Left lung (tissue), 4 donors: ENCODE measurements at regions not wholly inside any gene's neighbourhood (a gene's known extent, or its start where the extent isn't known, plus 50 kb on each side); places are given as distances from the start of the nearest gene placed in this dataset.

Experiments
- ATAC-seq: fragments of 200-7000 bp; cut with Tn5 transposase; one replicate; pipeline ENCODE4 v1.9.1; 2020; ENCODE audit warnings: moderate library complexity
- DNase-seq, 4 donors: peaks; one replicate each; pipeline ENCODE4 v3.0.0-alpha.2; 2013 to 2020
- H3K27ac ChIP-seq, 2 donors: fragments of 200-600 bp; sonication (generic) in 1 of 2; one replicate each; pipeline versions ENCODE4 v1.5.0 to v1.8.0; 2020 to 2021
- H3K27me3 ChIP-seq, 2 donors: fragments of 200-600 bp; sonication (generic) in 1 of 2; one replicate each; pipeline versions ENCODE4 v1.5.0 to v1.8.0; 2020 to 2021
- H3K36me3 ChIP-seq, 2 donors: fragments of 200-600 bp; sonication (generic) in 1 of 2; one replicate each; pipeline versions ENCODE4 v1.5.0 to v1.8.0; 2020 to 2021
- H3K4me1 ChIP-seq, 2 donors: fragments of 200-600 bp; one replicate each; pipeline ENCODE4 v1.8.0; 2021
- H3K4me3 ChIP-seq, 2 donors: fragments of 200-600 bp; sonication (generic) in 1 of 2; one replicate each; pipeline versions ENCODE4 v1.5.0 to v1.8.0; 2020 to 2021; ENCODE audit warnings: mild to moderate bottlenecking in 1 of 2
- H3K9me3 ChIP-seq, 2 donors: fragments of 200-600 bp; sonication (generic) in 1 of 2; one replicate each; pipeline versions ENCODE4 v1.5.0 to v1.8.0; 2020 to 2021
- intact Hi-C, 2 donors: fragments of 100-400 bp; cut with DNase I; formaldehyde crosslinking; loops; one replicate each; pipeline versions ENCODE4 v1.11.2 to v1.14.2; 2022
- TF ChIP-seq, protein P1 (sequence below), 2 donors: fragments of 200-600 bp; sonication (generic) in 1 of 2; IDR thresholded peaks; one replicate each; pipeline versions ENCODE4 v1.5.0 to v1.8.0; 2021; ENCODE audit warnings: antibody characterized with exemption in 2 of 2
- donor health status: DM: no; HTN: yes; CAD: no.
- donor health status: DM: no; HTN: no; CAD: no.

DNA sequence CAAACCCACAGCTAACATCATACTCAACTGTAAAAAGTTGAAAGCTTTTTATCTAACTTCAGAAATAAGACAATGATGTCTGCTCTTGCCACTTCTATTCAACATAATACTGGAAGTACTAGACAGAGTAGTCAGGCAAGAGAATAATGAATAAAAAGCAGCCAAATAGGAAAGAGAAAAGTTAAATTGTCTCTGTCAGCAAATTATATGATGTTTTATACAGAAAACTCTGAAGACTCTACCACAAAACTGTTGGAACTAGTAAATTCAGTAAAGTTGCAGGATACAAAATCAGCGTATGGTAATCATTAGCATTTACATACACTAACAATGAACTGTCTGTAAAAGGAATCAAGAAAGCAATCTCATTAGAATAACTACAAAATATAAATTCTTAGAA lies 752.9 kb upstream of the CT83 start:
- intact Hi-C loops: no loop called here
- TF ChIP-seq, protein P1, sequence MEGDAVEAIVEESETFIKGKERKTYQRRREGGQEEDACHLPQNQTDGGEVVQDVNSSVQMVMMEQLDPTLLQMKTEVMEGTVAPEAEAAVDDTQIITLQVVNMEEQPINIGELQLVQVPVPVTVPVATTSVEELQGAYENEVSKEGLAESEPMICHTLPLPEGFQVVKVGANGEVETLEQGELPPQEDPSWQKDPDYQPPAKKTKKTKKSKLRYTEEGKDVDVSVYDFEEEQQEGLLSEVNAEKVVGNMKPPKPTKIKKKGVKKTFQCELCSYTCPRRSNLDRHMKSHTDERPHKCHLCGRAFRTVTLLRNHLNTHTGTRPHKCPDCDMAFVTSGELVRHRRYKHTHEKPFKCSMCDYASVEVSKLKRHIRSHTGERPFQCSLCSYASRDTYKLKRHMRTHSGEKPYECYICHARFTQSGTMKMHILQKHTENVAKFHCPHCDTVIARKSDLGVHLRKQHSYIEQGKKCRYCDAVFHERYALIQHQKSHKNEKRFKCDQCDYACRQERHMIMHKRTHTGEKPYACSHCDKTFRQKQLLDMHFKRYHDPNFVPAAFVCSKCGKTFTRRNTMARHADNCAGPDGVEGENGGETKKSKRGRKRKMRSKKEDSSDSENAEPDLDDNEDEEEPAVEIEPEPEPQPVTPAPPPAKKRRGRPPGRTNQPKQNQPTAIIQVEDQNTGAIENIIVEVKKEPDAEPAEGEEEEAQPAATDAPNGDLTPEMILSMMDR (IDR thresholded peaks at IDR 0.05): no peak
- Histone ChIP-seq H3K4me1 (no peaks in the 10 kb centered on the region), H3K27ac (no peak overlapping the region), H3K27me3 (no peaks in the 10 kb centered on the region), H3K9me3 (no peaks in the 10 kb centered on the region), H3K36me3 (no peaks in the 10 kb centered on the region), H3K4me3 (no peak overlapping the region)
- no peak for ATAC-seq
- DNase-seq: no peak

DNA sequence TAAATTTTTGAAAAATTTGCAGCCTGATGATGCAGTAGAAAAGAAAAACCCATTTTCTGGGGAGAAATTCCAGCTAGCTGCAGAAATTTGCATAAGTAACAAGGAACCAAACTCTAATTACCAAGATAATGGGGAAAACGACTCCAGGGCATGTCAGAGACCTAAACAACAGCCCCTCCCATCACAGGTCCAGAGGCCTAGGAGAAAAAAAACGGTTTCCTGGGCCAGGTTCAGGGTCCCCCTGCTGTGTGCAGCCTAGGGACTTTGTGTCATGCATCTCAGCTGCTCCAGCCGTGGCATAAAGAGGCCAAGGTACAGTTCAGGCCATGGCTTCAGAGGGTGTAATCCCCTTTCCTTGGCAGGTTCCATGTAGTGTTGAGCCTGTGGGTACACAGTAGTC lies 733.7 kb upstream of the CT83 start:
- H3K36me3 ChIP-seq: no peaks in the 10 kb centered on the region
- DNase-seq (no peak), ATAC-seq (no peak)
- no peaks in the 10 kb centered on the region for H3K4me1 ChIP-seq
- TF ChIP-seq, protein P1 (IDR thresholded peaks at IDR 0.05): no peak
- no peak overlapping the region for H3K27ac ChIP-seq
- intact Hi-C loops: no loop called here
- H3K9me3 ChIP-seq: no peaks in the 10 kb centered on the region
- H3K4me3 ChIP-seq: no peak overlapping the region
- H3K27me3 ChIP-seq: no peaks in the 10 kb centered on the region

DNA sequence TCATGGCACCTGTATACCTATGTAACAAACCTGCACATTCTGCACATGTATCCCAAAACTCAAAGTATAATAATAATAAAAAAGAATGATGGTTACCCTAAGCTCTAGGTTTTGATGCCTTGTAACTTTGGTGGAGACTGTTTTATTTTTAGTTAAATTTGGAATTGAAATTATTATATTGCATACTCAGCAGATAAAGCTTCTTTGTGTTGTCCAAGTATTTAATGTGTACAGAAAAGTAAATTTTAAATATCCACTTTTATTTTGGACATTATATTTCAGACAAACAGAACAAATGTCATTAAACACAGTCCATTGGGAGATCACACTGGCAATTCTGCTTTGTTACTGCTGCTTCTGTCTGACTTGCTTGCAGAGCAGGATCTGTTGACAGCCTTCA lies 684.5 kb upstream of the CT83 start:
- intact Hi-C loops: no loop called here
- H3K36me3 ChIP-seq: no peaks in the 10 kb centered on the region
- TF ChIP-seq, protein P1 (IDR thresholded peaks at IDR 0.05): no peak
- no peaks in the 10 kb centered on the region for H3K9me3 ChIP-seq
- H3K27ac ChIP-seq: no peak overlapping the region
- DNase-seq (no peak), ATAC-seq (no peak)
- H3K27me3 ChIP-seq: no peaks in the 10 kb centered on the region
- no peaks in the 10 kb centered on the region for H3K4me1 ChIP-seq
- H3K4me3 ChIP-seq: no peak overlapping the region

DNA sequence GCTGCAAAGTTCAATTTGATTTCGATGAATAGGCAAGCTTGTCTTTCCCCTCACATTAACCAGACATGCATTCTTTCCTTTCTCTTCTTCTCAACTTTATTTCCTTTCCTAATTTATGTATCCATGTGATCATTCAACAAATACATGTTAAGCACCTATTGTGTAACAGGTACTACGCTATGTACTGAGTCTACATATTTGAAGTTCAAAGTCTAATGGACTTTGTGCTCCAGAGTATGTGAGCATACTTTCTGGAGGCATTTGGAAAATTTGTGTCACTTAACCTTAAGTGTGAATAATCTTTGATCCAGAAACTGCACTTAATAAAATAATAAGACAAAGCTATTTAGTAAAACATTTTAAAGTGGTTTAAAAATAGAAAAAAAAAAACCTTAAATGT lies 675.3 kb upstream of the CT83 start:
- TF ChIP-seq, protein P1 (IDR thresholded peaks at IDR 0.05): no peak
- no peak overlapping the region for H3K4me3 ChIP-seq
- DNase-seq (no peak), ATAC-seq (peak; percentile 44)
- no peaks in the 10 kb centered on the region for H3K4me1 ChIP-seq
- no peaks in the 10 kb centered on the region for H3K9me3 ChIP-seq
- no peaks in the 10 kb centered on the region for H3K27me3 ChIP-seq
- intact Hi-C loops: no loop called here
- H3K36me3 ChIP-seq: no peaks in the 10 kb centered on the region
- H3K27ac ChIP-seq: no peak overlapping the region

DNA sequence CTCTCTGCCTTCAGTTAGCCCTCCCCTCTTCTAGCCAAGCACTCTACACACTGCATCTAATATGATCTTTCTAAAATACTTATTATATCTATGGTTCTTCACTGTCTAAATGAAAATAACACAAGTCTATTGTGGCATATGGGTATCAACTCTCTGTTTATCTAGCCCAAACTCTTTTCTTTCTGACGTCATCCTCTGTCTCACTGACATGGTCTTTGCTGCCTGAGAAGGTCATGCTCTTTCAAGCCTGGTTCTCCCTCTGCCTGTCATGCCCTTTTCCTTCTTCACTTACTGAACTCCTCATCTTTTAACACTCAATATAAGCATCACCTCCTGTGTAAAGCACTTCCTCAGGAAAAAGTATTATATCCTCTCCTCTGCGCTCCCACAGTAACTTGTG lies 672.2 kb upstream of the CT83 start:
- ATAC-seq (no peak), DNase-seq (no peak)
- no peak overlapping the region for H3K4me3 ChIP-seq
- no peaks in the 10 kb centered on the region for H3K36me3 ChIP-seq
- no peak overlapping the region for H3K27ac ChIP-seq
- intact Hi-C loops: no loop called here
- H3K9me3 ChIP-seq: peaks cover 0 to 3% of the 10 kb centered on the region in 2 donors
- TF ChIP-seq, protein P1 (IDR thresholded peaks at IDR 0.05): no peak
- no peaks in the 10 kb centered on the region for H3K27me3 ChIP-seq
- H3K4me1 ChIP-seq: no peaks in the 10 kb centered on the region
